K562 (cell line): ENCODE measurements at regions not wholly inside any gene's neighbourhood (a gene's known extent, or its start where the extent isn't known, plus 50 kb on each side); places are given as distances from the start of the nearest gene placed in this dataset.

Experiments
- ATAC-seq: fragments of 200-7000 bp; cut with Tn5 transposase; 3 replicates; pipeline ENCODE4 v1.9.1; 2020; ENCODE audit warnings: moderate library complexity
- BruUV-seq: library from RNA; stranded (reverse); fragments of 400-500 nt; replicated peaks from 2 replicates; lab custom pipeline; 2021; lab: Mats Ljungman, UMichigan
- CTCF ChIA-PET: fragments of 300-600 bp; formaldehyde crosslinking; extraction: SDS; loops from one replicate; lab custom pipeline; 2021; ENCODE audit warnings: low intra/inter-chr PET ratio; lab: Yijun Ruan, JAX
- POLR2A ChIA-PET: fragments of 300-600, 350-650 bp; sonication (Branson Sonifier 250); formaldehyde crosslinking; extraction: SDS; loops from one replicate; lab custom pipeline; 2021; ENCODE audit warnings: antibody characterized with exemption, inconsistent platforms; lab: Yijun Ruan, JAX
- DNase-seq, 4 experiments: peaks; one replicate each; pipeline versions ENCODE4 v3.0.0 to v3.0.0-alpha.2; 2011 to 2018; ENCODE audit warnings: low spot score in 3 of 4, mixed read lengths in 3 of 4; ENCODE audit errors: extremely low read depth in 1 of 4
- FAIRE-seq: peaks from 2 replicates; lab custom pipeline; 2011; peaks lifted over from hg19 to GRCh38; lab: Jason Lieb, UNC
- H2AFZ ChIP-seq: 2 replicates; pipeline ENCODE4 v1.6.0; 2011; ENCODE audit warnings: low read depth, low read length, control low read depth, inconsistent platforms
- H3K27ac ChIP-seq: fragments of 200-600 bp; 3 replicates; pipeline ENCODE4 v1.8.0; 2011; ENCODE audit warnings: low read depth, mild to moderate bottlenecking, control low read depth, inconsistent platforms, low read length, moderate library complexity, mixed read lengths; ENCODE audit errors: extremely low read depth
- H3K27me3 ChIP-seq, 2 experiments: fragments of 300-600 bp in 1 of 2; 2 replicates in 1 of 2; 3 replicates in 1 of 2; pipeline versions ENCODE4 v1.6.0 to v1.8.0; 2011; ENCODE audit warnings: inconsistent platforms in 2 of 2, low read length in 2 of 2, mild to moderate bottlenecking in 1 of 2, mixed read lengths in 1 of 2, moderate library complexity in 1 of 2; ENCODE audit not compliant: control insufficient read depth in 2 of 2, insufficient read depth in 2 of 2
- H3K36me3 ChIP-seq: fragments of 300-600 bp; 3 replicates; pipeline ENCODE4 v1.8.0; 2011; ENCODE audit warnings: mild to moderate bottlenecking, low read length, inconsistent platforms; ENCODE audit not compliant: control insufficient read depth, insufficient read depth
- H3K4me1 ChIP-seq, 2 experiments: fragments of 200-600 bp in 1 of 2; replicated peaks in 1 of 2; 2 replicates in 1 of 2; 3 replicates in 1 of 2; pipeline versions ENCODE4 v1.5.1 to v1.8.0; 2011; ENCODE audit warnings: inconsistent platforms in 2 of 2, low read length in 2 of 2, mild to moderate bottlenecking in 1 of 2, mixed read lengths in 1 of 2, moderate library complexity in 1 of 2; ENCODE audit not compliant: control insufficient read depth in 2 of 2, insufficient read depth in 2 of 2
- H3K4me2 ChIP-seq: 2 replicates; pipeline ENCODE4 v1.6.1; 2011; ENCODE audit warnings: low read length, control low read depth, inconsistent platforms, mixed read lengths; ENCODE audit not compliant: insufficient read depth
- H3K4me3 ChIP-seq: fragments of 200-600 bp; sonication (generic), shearing (Covaris generic); 2 replicates; pipeline ENCODE4 v1.5.1; 2016; ENCODE audit warnings: control low read depth, inconsistent platforms
- H3K79me2 ChIP-seq: fragments of 200-600 bp; 3 replicates; pipeline ENCODE4 v1.8.0; 2011; ENCODE audit warnings: low read length, inconsistent platforms; ENCODE audit not compliant: control insufficient read depth, insufficient read depth
- H3K9ac ChIP-seq, 2 experiments: 2 replicates each; pipeline versions ENCODE4 v1.6.0 to v1.6.1; 2011; ENCODE audit warnings: low read depth in 2 of 2, low read length in 2 of 2, control low read depth in 1 of 2, inconsistent platforms in 1 of 2, mild to moderate bottlenecking in 1 of 2, mixed read lengths in 1 of 2; ENCODE audit not compliant: insufficient read depth in 1 of 2
- H3K9me1 ChIP-seq: one replicate; pipeline ENCODE4 v1.6.0; 2011; ENCODE audit warnings: inconsistent platforms, mild to moderate bottlenecking, low read length, moderate library complexity; ENCODE audit not compliant: control insufficient read depth, insufficient read depth
- H3K9me3 ChIP-seq: replicated peaks from 2 replicates; pipeline ENCODE4 v1.5.1; 2011; ENCODE audit warnings: low read depth, low read length, inconsistent platforms; ENCODE audit not compliant: control insufficient read depth, insufficient read depth
- H4K20me1 ChIP-seq: replicated peaks from 2 replicates; pipeline ENCODE4 v1.6.1; 2011; ENCODE audit warnings: low read length, inconsistent platforms, mixed read lengths; ENCODE audit not compliant: control insufficient read depth, insufficient read depth
- DPF2 ChIP-seq: fragments of 450-650 bp; IDR thresholded peaks from 2 replicates; pipeline ENCODE4 v1.6.1; 2016
- ETV1 ChIP-seq: fragments of 450-650 bp; conservative IDR thresholded peaks from 2 replicates; pipeline ENCODE4 v1.6.1; 2016; ENCODE audit warnings: missing genetic modification characterization, control low read depth, low read depth, missing compliant biosample characterization
- FOSL1 ChIP-seq: fragments of 200-800 bp; sonication (Bioruptor generic); conservative IDR thresholded peaks from 2 replicates; pipeline ENCODE4 v1.6.1; 2016; ENCODE audit warnings: missing genetic modification characterization, missing compliant biosample characterization
- ID3 ChIP-seq, 2 experiments: fragments of 250-450 bp in 1 of 2; fragments of 450-650 bp in 1 of 2; sonication (Bioruptor Pico) in 1 of 2; IDR thresholded peaks; 2 replicates each; pipeline versions ENCODE4 v1.6.1 to v1.8.0; 2016 to 2021; ENCODE audit warnings: mild to moderate bottlenecking in 2 of 2, moderate library complexity in 2 of 2, missing compliant biosample characterization in 1 of 2, missing genetic modification characterization in 1 of 2
- SRSF7 ChIP-seq: fragments of 200-400 bp; formaldehyde crosslinking; optimal IDR thresholded peaks from 2 replicates; pipeline ENCODE3; 2017; ENCODE audit warnings: mild to moderate bottlenecking, low read depth, low read length
- THAP12 ChIP-seq: fragments of 250-450 bp; sonication (Bioruptor Pico); IDR thresholded peaks from 2 replicates; pipeline ENCODE4 v1.9.0; 2021; ENCODE audit warnings: mild to moderate bottlenecking, inconsistent platforms
- ZNF699 ChIP-seq: fragments of 250-450 bp; sonication (Bioruptor Pico); IDR thresholded peaks from 2 replicates; pipeline ENCODE4 v1.8.0; 2021; ENCODE audit warnings: mild to moderate bottlenecking, moderate library complexity; ENCODE audit not compliant: insufficient replicate concordance
- WGBS: fragments of 100-300 bp; shearing (Covaris generic); methylation state at CpG from one replicate; pipeline ENCODE4 v1.1.6; 2016; ENCODE audit warnings: low coverage, mixed read lengths; ENCODE audit not compliant: insufficient coverage; ENCODE audit errors: missing lambda C conversion rate; 5-methylcytosine and 5-hydroxymethylcytosine counted together
- in situ Hi-C: fragments of 300-500 bp; cut with MboI; formaldehyde crosslinking; loops from 4 replicates; pipeline ENCODE4 v1.15.0; 2018; ENCODE audit warnings: inconsistent platforms, mixed read lengths
- intact Hi-C: fragments of 100-400 bp; cut with micrococcal nuclease; formaldehyde crosslinking; loops from 2 replicates; pipeline ENCODE4 v1.14.2; 2022

GRCh38 chr14:98956181-98956580 is 315.8 kb downstream of the BCL11B start (continued):
- TF ChIP-seq DPF2 (no peak), ID3 (CRISPR knock-in tag; IDR thresholded peaks at IDR 0.05) (no peak), ID3 (tag; IDR thresholded peaks at IDR 0.05) (no peak), THAP12 (no peak), ETV1 (tag) (no peak)

- no peak overlapping the region for H3K9ac ChIP-seq
- intact Hi-C loops (no loop called here), in situ Hi-C loops (no loop called here)
- ChIA-PET POLR2A (no interaction called here), CTCF (no interaction called here)
- no peaks in the 10 kb centered on the region for H3K9me3 ChIP-seq
- H3K36me3 ChIP-seq, result no peaks in the 10 kb centered on the region
- H3K4me2 ChIP-seq, result no peak overlapping the region
- no peaks in the 10 kb centered on the region for H4K20me1 ChIP-seq
- no peaks in the 10 kb centered on the region for H3K9me1 ChIP-seq
- ATAC-seq (no peak), DNase-seq (no peak), FAIRE-seq (no peak)
- peaks cover 0 to 14% of the 10 kb centered on the region in 2 experiments; a peak in 2 of 5 replicates for H3K27me3 ChIP-seq
- no TSS peak for BruUV-seq
- no peaks in the 10 kb centered on the region for H3K79me2 ChIP-seq
- TF ChIP-seq ZNF699, result no peak
- TF ChIP-seq SRSF7, result no peak
- TF ChIP-seq FOSL1 (tag), result no peak
- TF ChIP-seq, all 486 proteins: peak for 0
- H3K27ac ChIP-seq, result no peak overlapping the region
- H3K4me1 ChIP-seq, result no peaks in the 10 kb centered on the region
- WGBS, result 0% methylated on average over 2 of the region's 2 CpGs
- no peak overlapping the region for H2AFZ ChIP-seq
- H3K4me3 ChIP-seq, result no peak overlapping the region
Observed at GRCh38 chr14:98956661-98957060, 315.3 kb downstream of the BCL11B start.
